ENCODE measurements at regions not wholly inside any gene's neighbourhood (a gene's known extent, or its start where the extent isn't known, plus 50 kb on each side); places are given as distances from the start of the nearest gene placed in this dataset.
"Not testable (repeated sequence)": the region's sequence is repeated elsewhere in the genome, so short reads cannot be mapped to it uniquely, and the experiment has no call there.

DNA sequence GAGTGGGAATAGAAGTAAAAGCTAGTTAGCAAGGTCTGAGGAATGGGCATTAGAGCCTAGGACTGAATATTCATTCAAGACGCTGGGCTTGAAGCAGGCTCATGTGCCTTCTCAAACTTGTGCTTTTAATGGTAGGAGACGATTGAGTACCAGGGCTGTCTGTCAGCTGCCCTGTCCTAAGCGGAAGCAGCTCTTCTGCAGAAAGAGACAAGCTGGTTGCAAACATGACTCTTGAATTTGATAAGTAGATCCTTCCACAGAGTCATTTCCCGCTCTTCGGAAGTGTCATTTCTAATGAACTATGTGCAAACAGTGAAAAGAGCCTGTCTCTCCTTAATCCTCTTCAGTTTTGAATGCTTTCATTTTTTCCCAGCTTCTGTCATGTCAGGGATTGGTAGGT is 176.4 kb downstream of the TFAP2B start:
- ATAC-seq (ENCODE audit: low FRiP score) (no peak), DNase-seq (no peak)
- Histone ChIP-seq H3K36me3 (ENCODE audit: control insufficient read depth in 1 of 2, insufficient read depth in 2 of 2, low read length in 1 of 2) (no peaks in the 10 kb centered on the region), H3K27ac (ENCODE audit: low read depth in 1 of 2, low read length in 2 of 2) (no peak overlapping the region), H3K4me3 (ENCODE audit: low read length in 2 of 2) (no peak overlapping the region), H3K27me3 (ENCODE audit: control insufficient read depth in 1 of 2, insufficient read depth in 2 of 2, low read length in 1 of 2) (no peaks in the 10 kb centered on the region), H3K4me1 (ENCODE audit: control insufficient read depth in 1 of 2, insufficient read depth in 2 of 2, low read length in 2 of 2) (no peaks in the 10 kb centered on the region), H3K9me3 (ENCODE audit: control insufficient read depth, low read length) (no peaks in the 10 kb centered on the region)
- intact Hi-C loops (cut with DNase I), result no loop called here
- 72 to 81% methylated on average over 5 of the region's 5 CpGs for WGBS, 2 donors

DNA sequence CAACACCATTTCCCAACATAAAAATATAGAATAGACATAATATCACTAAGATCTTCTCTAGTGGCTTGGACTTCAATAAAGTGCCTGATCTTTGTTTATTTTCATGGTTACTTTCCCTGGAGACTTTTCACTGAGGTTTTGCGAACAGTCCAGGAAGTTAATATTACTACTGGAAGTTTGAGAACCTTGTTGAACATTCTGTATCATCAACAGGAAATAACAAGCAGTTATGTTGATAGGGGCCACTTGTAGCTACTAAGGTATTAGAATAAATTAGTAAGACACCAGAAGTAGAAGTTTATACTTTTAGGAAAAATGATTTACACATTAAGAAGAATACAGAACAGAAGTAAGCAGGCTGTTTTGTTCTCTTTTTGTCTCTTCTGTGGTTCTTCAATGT is 180.2 kb downstream of the TFAP2B start:
- H3K4me3 ChIP-seq (ENCODE audit: low read length in 2 of 2), result no peak overlapping the region
- WGBS, 2 donors, result 16 to 23% methylated on average over 1 of the region's 1 CpG
- DNase-seq, result no peak
- no peaks in the 10 kb centered on the region for H3K36me3 ChIP-seq (ENCODE audit: control insufficient read depth in 1 of 2, insufficient read depth in 2 of 2, low read length in 1 of 2)
- intact Hi-C loops (cut with DNase I), result no loop called here
- H3K27ac ChIP-seq (ENCODE audit: low read depth in 1 of 2, low read length in 2 of 2), result no peak overlapping the region
- H3K4me1 ChIP-seq (ENCODE audit: control insufficient read depth in 1 of 2, insufficient read depth in 2 of 2, low read length in 2 of 2), result no peaks in the 10 kb centered on the region
- no peaks in the 10 kb centered on the region for H3K27me3 ChIP-seq (ENCODE audit: control insufficient read depth in 1 of 2, insufficient read depth in 2 of 2, low read length in 1 of 2)
- H3K9me3 ChIP-seq (ENCODE audit: control insufficient read depth, low read length), result no peaks in the 10 kb centered on the region
- ATAC-seq (ENCODE audit: low FRiP score), result no peak

DNA sequence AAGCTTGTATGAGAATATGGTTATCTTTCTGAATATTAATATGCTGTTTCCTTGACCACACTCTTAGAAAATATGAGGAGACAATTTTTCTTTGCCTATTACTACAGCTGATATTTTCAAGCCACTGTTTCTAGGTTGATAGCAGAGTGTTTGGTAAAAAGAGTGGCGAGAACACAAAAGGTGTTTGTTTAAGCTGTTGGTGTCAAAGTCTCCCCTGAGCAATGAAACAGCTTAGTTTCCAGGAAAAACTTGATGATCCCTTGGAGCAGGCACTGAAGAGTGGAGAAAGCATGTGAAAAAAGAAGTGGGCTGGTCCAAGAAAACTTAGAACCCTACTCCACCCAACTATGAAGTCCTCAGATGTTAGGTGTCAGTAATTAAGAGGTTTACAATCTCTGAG is 182.7 kb downstream of the TFAP2B start:
- no peak overlapping the region for H3K4me3 ChIP-seq (ENCODE audit: low read length in 2 of 2)
- H3K9me3 ChIP-seq (ENCODE audit: control insufficient read depth, low read length), result no peaks in the 10 kb centered on the region
- ATAC-seq (ENCODE audit: low FRiP score) (no peak), DNase-seq (no peak)
- WGBS, 2 donors, result 39 to 53% methylated on average over 1 of the region's 1 CpG
- no peaks in the 10 kb centered on the region for H3K27me3 ChIP-seq (ENCODE audit: control insufficient read depth in 1 of 2, insufficient read depth in 2 of 2, low read length in 1 of 2)
- H3K4me1 ChIP-seq (ENCODE audit: control insufficient read depth in 1 of 2, insufficient read depth in 2 of 2, low read length in 2 of 2), result no peaks in the 10 kb centered on the region
- H3K36me3 ChIP-seq (ENCODE audit: control insufficient read depth in 1 of 2, insufficient read depth in 2 of 2, low read length in 1 of 2), result no peaks in the 10 kb centered on the region
- intact Hi-C loops (cut with DNase I), result no loop called here
- H3K27ac ChIP-seq (ENCODE audit: low read depth in 1 of 2, low read length in 2 of 2), result no peak overlapping the region

DNA sequence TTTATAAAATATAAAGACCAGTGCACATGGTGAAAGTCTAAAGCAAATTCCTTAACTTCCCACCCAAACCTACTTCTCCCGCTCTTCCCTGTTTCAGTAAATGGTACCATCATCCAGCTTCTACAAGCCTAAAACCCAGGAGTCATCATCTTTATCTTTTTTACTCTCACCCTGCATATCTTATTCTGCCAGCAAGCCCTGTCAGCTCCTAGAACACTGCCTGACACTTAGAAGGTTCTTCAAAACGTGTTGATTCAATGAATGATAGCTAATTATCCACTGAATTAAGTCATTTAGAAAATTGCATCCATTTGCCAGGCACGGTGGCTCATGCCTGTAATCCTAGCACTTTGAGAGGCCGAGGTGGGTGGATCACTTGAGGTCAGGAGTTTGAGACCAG is 185.7 kb downstream of the TFAP2B start:
- Histone ChIP-seq H3K36me3 (ENCODE audit: control insufficient read depth in 1 of 2, insufficient read depth in 2 of 2, low read length in 1 of 2) (no peaks in the 10 kb centered on the region), H3K27me3 (ENCODE audit: control insufficient read depth in 1 of 2, insufficient read depth in 2 of 2, low read length in 1 of 2) (no peaks in the 10 kb centered on the region), H3K27ac (ENCODE audit: low read depth in 1 of 2, low read length in 2 of 2) (no peak overlapping the region), H3K4me3 (ENCODE audit: low read length in 2 of 2) (no peak overlapping the region), H3K4me1 (ENCODE audit: control insufficient read depth in 1 of 2, insufficient read depth in 2 of 2, low read length in 2 of 2) (no peaks in the 10 kb centered on the region), H3K9me3 (ENCODE audit: control insufficient read depth, low read length) (no peaks in the 10 kb centered on the region)
- intact Hi-C loops (cut with DNase I), result no loop called here
- ATAC-seq (ENCODE audit: low FRiP score) (no peak), DNase-seq (no peak)
- WGBS, 2 donors, result 60 to 71% methylated on average over 4 of the region's 4 CpGs

DNA sequence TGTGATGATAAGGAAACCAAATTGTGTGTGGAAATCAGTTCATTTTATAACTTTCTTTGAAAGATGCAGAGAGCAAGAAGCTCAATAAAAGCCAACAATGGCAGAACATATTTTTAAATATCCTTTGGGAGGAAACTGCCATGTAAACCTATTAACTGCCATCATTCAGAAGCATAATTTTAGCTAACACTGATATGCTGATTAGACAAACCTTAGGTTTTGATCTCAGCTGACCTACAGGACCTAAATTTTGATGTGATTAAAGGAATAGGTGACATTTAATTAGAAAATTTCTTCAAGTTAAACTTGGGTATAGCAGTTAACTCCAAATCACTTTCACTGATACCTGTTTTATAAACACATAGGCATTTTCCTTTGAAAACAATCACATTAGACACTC is 187.1 kb downstream of the TFAP2B start:
- H3K9me3 ChIP-seq (ENCODE audit: control insufficient read depth, low read length), result no peaks in the 10 kb centered on the region
- H3K4me3 ChIP-seq (ENCODE audit: low read length in 2 of 2), result no peak overlapping the region
- no peaks in the 10 kb centered on the region for H3K27me3 ChIP-seq (ENCODE audit: control insufficient read depth in 1 of 2, insufficient read depth in 2 of 2, low read length in 1 of 2)
- ATAC-seq (ENCODE audit: low FRiP score) (no peak), DNase-seq (no peak)
- no peaks in the 10 kb centered on the region for H3K4me1 ChIP-seq (ENCODE audit: control insufficient read depth in 1 of 2, insufficient read depth in 2 of 2, low read length in 2 of 2)
- no peaks in the 10 kb centered on the region for H3K36me3 ChIP-seq (ENCODE audit: control insufficient read depth in 1 of 2, insufficient read depth in 2 of 2, low read length in 1 of 2)
- intact Hi-C loops (cut with DNase I), result no loop called here
- no peak overlapping the region for H3K27ac ChIP-seq (ENCODE audit: low read depth in 1 of 2, low read length in 2 of 2)

DNA sequence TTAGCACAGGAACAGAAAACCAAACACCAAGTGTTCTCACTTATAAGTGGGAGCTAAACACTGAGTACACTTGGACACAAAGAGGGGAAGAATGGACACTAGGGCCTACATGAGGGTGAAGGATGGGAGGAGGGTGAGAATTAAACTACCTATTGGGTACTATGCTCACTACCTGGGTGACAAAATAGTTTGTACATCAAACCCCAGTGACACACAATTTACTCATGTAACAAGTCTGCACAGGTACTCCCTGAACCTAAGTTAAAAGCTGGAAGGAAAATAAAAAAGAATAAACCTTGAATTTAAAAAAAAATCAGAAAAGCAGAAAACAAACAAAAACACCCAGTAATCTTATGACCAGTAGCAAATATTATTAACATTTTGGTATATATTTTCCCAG is 188.6 kb downstream of the TFAP2B start:
- Histone ChIP-seq H3K27me3 (ENCODE audit: control insufficient read depth in 1 of 2, insufficient read depth in 2 of 2, low read length in 1 of 2) (no peaks in the 10 kb centered on the region), H3K9me3 (ENCODE audit: control insufficient read depth, low read length) (no peaks in the 10 kb centered on the region), H3K36me3 (ENCODE audit: control insufficient read depth in 1 of 2, insufficient read depth in 2 of 2, low read length in 1 of 2) (no peaks in the 10 kb centered on the region), H3K4me3 (ENCODE audit: low read length in 2 of 2) (no peak overlapping the region), H3K27ac (ENCODE audit: low read depth in 1 of 2, low read length in 2 of 2) (no peak overlapping the region), H3K4me1 (ENCODE audit: control insufficient read depth in 1 of 2, insufficient read depth in 2 of 2, low read length in 2 of 2) (no peaks in the 10 kb centered on the region)
- DNase-seq, result no peak
- intact Hi-C loops (cut with DNase I), result no loop called here
- ATAC-seq (ENCODE audit: low FRiP score), result no peak

DNA sequence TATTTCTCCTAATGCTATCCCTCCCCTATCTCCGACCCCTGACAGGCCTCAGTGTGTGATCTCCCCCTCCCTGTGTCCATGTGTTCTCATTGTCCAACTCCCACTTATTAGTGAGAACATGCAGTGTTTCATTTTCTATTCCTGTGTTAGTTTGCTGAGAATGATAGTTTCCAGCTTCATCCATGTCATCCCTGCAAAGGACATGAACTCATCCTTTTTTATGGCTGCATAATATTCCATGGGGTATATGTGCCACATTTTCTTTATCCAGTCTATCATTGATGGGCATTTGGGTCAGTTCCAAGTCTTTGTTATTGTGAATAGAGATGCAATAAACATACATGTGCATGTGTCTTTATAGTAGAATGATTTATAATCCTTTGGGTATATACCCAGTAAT is 190.0 kb downstream of the TFAP2B start:
- H3K4me1 ChIP-seq (ENCODE audit: control insufficient read depth in 1 of 2, insufficient read depth in 2 of 2, low read length in 2 of 2); intact Hi-C loops (cut with DNase I); H3K9me3 ChIP-seq (ENCODE audit: control insufficient read depth, low read length); ATAC-seq (ENCODE audit: low FRiP score); H3K27me3 ChIP-seq (ENCODE audit: control insufficient read depth in 1 of 2, insufficient read depth in 2 of 2, low read length in 1 of 2); H3K36me3 ChIP-seq (ENCODE audit: control insufficient read depth in 1 of 2, insufficient read depth in 2 of 2, low read length in 1 of 2); H3K27ac ChIP-seq (ENCODE audit: low read depth in 1 of 2, low read length in 2 of 2); H3K4me3 ChIP-seq (ENCODE audit: low read length in 2 of 2); DNase-seq: not testable (repeated sequence)
- 78 to 79% methylated on average over 1 of the region's 1 CpG for WGBS, 2 donors

DNA sequence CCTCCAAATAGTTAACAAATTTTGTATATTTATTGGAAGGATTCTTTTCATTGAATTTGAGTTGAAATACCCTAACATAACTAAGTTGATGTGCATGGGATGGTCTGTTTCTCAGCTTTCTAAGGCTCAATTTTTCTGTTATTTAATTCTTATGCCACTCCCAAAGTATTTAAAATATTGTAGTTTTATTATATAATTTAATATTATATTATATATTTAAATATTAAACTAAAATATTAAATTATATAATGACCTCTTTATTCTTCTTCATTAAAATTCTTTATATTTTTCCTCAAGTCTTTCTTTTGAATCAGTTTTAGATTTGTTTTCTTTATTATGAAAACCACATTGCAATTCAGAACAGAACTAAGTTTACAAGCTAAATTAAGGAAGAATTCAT is 194.7 kb downstream of the TFAP2B start:
- intact Hi-C loops (cut with DNase I), result no loop called here
- Histone ChIP-seq H3K27ac (ENCODE audit: low read depth in 1 of 2, low read length in 2 of 2) (no peak overlapping the region), H3K36me3 (ENCODE audit: control insufficient read depth in 1 of 2, insufficient read depth in 2 of 2, low read length in 1 of 2) (no peaks in the 10 kb centered on the region), H3K27me3 (ENCODE audit: control insufficient read depth in 1 of 2, insufficient read depth in 2 of 2, low read length in 1 of 2) (no peaks in the 10 kb centered on the region), H3K4me1 (ENCODE audit: control insufficient read depth in 1 of 2, insufficient read depth in 2 of 2, low read length in 2 of 2) (no peaks in the 10 kb centered on the region), H3K4me3 (ENCODE audit: low read length in 2 of 2) (no peak overlapping the region), H3K9me3 (ENCODE audit: control insufficient read depth, low read length) (no peaks in the 10 kb centered on the region)
- ATAC-seq (ENCODE audit: low FRiP score), result no peak
- no peak for DNase-seq

DNA sequence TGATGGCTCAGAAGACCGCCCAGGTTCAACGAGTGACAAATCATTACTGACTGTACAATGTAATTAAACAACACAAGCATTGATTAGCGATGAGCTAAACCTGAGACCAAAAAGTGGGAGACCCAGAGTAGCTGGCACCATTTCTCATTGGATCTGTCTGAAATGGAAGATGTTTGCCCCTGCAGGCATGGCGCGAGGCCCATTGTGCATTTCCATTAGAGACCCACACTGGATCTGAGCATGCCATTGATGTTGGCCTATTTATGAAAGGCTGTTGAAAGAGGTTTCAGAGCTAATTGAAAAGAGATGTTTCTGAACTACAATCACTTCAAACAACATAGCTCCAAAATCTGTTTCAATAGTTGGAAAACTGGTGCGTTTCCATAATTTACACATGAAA is 196.7 kb downstream of the TFAP2B start:
- intact Hi-C loops (cut with DNase I), result no loop called here
- H3K4me1 ChIP-seq (ENCODE audit: control insufficient read depth in 1 of 2, insufficient read depth in 2 of 2, low read length in 2 of 2), result no peaks in the 10 kb centered on the region
- DNase-seq (no peak), ATAC-seq (ENCODE audit: low FRiP score) (no peak)
- H3K27ac ChIP-seq (ENCODE audit: low read depth in 1 of 2, low read length in 2 of 2), result no peak overlapping the region
- 90 to 93% methylated on average over 6 of the region's 6 CpGs for WGBS, 2 donors
- no peaks in the 10 kb centered on the region for H3K27me3 ChIP-seq (ENCODE audit: control insufficient read depth in 1 of 2, insufficient read depth in 2 of 2, low read length in 1 of 2)
- H3K4me3 ChIP-seq (ENCODE audit: low read length in 2 of 2), result no peak overlapping the region
- H3K36me3 ChIP-seq (ENCODE audit: control insufficient read depth in 1 of 2, insufficient read depth in 2 of 2, low read length in 1 of 2), result no peaks in the 10 kb centered on the region
- no peaks in the 10 kb centered on the region for H3K9me3 ChIP-seq (ENCODE audit: control insufficient read depth, low read length)

DNA sequence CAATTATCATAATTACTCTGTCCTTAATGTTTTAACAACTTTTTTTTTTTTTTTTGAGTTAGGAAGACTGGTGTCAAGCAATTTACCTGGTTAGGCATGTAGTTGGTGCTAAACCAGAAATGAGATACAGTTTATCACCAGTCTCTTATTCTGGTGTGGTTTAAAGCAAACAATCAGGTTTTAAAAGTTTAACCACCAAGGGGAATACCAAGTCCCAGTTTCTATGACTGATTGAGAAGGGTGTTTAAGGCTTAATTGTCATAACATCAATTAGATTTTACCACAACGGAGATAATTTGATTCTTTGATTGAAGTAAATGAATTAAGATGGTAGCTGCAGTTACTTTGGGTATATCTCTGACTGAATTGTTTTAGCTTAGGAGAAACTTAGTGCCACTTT is 197.8 kb downstream of the TFAP2B start:
- no peak overlapping the region for H3K4me3 ChIP-seq (ENCODE audit: low read length in 2 of 2)
- H3K36me3 ChIP-seq (ENCODE audit: control insufficient read depth in 1 of 2, insufficient read depth in 2 of 2, low read length in 1 of 2), result no peaks in the 10 kb centered on the region
- no peak for DNase-seq
- WGBS, 2 donors, result 66 to 87% methylated on average over 1 of the region's 1 CpG
- H3K9me3 ChIP-seq (ENCODE audit: control insufficient read depth, low read length), result no peaks in the 10 kb centered on the region
- intact Hi-C loops (cut with DNase I), result no loop called here
- no peak overlapping the region for H3K27ac ChIP-seq (ENCODE audit: low read depth in 1 of 2, low read length in 2 of 2)
- no peaks in the 10 kb centered on the region for H3K4me1 ChIP-seq (ENCODE audit: control insufficient read depth in 1 of 2, insufficient read depth in 2 of 2, low read length in 2 of 2)
- no peak for ATAC-seq (ENCODE audit: low FRiP score)
- no peaks in the 10 kb centered on the region for H3K27me3 ChIP-seq (ENCODE audit: control insufficient read depth in 1 of 2, insufficient read depth in 2 of 2, low read length in 1 of 2)

Data from aorta (tissue), 5 donors.